ENCODE measurements at regions not wholly inside any gene's neighbourhood (a gene's known extent, or its start where the extent isn't known, plus 50 kb on each side); places are given as distances from the start of the nearest gene placed in this dataset.

GRCh38 chr1:201626629-201627275 is 87.8 kb downstream of the NAV1 start:
- no peak for DNase-seq (ENCODE audit: low read depth)
- H3K4me3 ChIP-seq (ENCODE audit: low read length) = no peak overlapping the region
- TF ChIP-seq CTCF (IDR thresholded peaks at IDR 0.05; ENCODE audit: insufficient read depth, low read depth, low read length, missing control alignments) = no peak

GRCh38 chr1:201628490-201628889 is 89.6 kb downstream of the NAV1 start:
- DNase-seq (ENCODE audit: low read depth) = no peak
- TF ChIP-seq CTCF (IDR thresholded peaks at IDR 0.05; ENCODE audit: insufficient read depth, low read depth, low read length, missing control alignments) = no peak
- H3K4me3 ChIP-seq (ENCODE audit: low read length) = no peak overlapping the region

- no peak for TF ChIP-seq CTCF (IDR thresholded peaks at IDR 0.05; ENCODE audit: insufficient read depth, low read depth, low read length, missing control alignments)
- DNase-seq (ENCODE audit: low read depth) = no peak
- H3K4me3 ChIP-seq (ENCODE audit: low read length) = no peak overlapping the region
These were observed 91.7 kb downstream of the NAV1 start for GRCh38 chr1:201630582-201630981.

- TF ChIP-seq CTCF (IDR thresholded peaks at IDR 0.05; ENCODE audit: insufficient read depth, low read depth, low read length, missing control alignments) = no peak
- H3K4me3 ChIP-seq (ENCODE audit: low read length) = no peak overlapping the region
- DNase-seq (ENCODE audit: low read depth) = no peak
These were observed 92.1 kb downstream of the NAV1 start for GRCh38 chr1:201631037-201631436.

- H3K4me3 ChIP-seq (ENCODE audit: low read length) = no peak overlapping the region
- TF ChIP-seq CTCF (IDR thresholded peaks at IDR 0.05; ENCODE audit: insufficient read depth, low read depth, low read length, missing control alignments) = no peak
- no peak for DNase-seq (ENCODE audit: low read depth)
These were observed 93.5 kb downstream of the NAV1 start for GRCh38 chr1:201632364-201632952.

GRCh38 chr1:201633297-201633696 is 94.4 kb downstream of the NAV1 start:
- no peak for TF ChIP-seq CTCF (IDR thresholded peaks at IDR 0.05; ENCODE audit: insufficient read depth, low read depth, low read length, missing control alignments)
- H3K4me3 ChIP-seq (ENCODE audit: low read length) = no peak overlapping the region

GRCh38 chr1:201633811-201634210 is 94.9 kb downstream of the NAV1 start:
- TF ChIP-seq CTCF (IDR thresholded peaks at IDR 0.05; ENCODE audit: insufficient read depth, low read depth, low read length, missing control alignments) = no peak
- no peak for DNase-seq (ENCODE audit: low read depth)
- H3K4me3 ChIP-seq (ENCODE audit: low read length) = no peak overlapping the region

More at GRCh38 chr1:201633297-201633696, 94.4 kb downstream of the NAV1 start:
- no peak for DNase-seq (ENCODE audit: low read depth)
